Astrocyte of the spinal cord (primary cell): ENCODE measurements at regions not wholly inside any gene's neighbourhood (a gene's known extent, or its start where the extent isn't known, plus 50 kb on each side); places are given as distances from the start of the nearest gene placed in this dataset.
A peak's percentile ranks its signal among the peaks of the same experiment; 100 is the strongest.

Experiments used
- DNase-seq: peaks from one replicate; pipeline ENCODE4 v3.0.0; 2011; ENCODE audit warnings: low read depth, low spot score
- H3K4me3 ChIP-seq: 2 replicates; pipeline ENCODE4 v1.5.1; 2011; ENCODE audit warnings: low read depth, mild to moderate bottlenecking, low read length, moderate library complexity
- CTCF ChIP-seq: IDR thresholded peaks from 2 replicates; pipeline ENCODE4 v1.5.1; 2012; ENCODE audit warnings: low read depth, mild to moderate bottlenecking, low read length, inconsistent platforms
- in situ Hi-C: cut with HindIII; loops from 2 replicates; pipeline ENCODE4 v1.10.0; 2017; ENCODE audit warnings: low sequenced_read_pairs

- in situ Hi-C loops = no loop called here
- TF ChIP-seq CTCF = no peak
- no peak for DNase-seq
- no peak overlapping the region for H3K4me3 ChIP-seq
Observed at GRCh38 chrX:4963432-4963831, 1250.0 kb upstream of the PRKX start.

- in situ Hi-C loops = no loop called here
- DNase-seq = no peak
- H3K4me3 ChIP-seq = no peak overlapping the region
- no peak for TF ChIP-seq CTCF
Observed at GRCh38 chrX:4944767-4945166, 1231.3 kb upstream of the PRKX start.

- DNase-seq = no peak
- H3K4me3 ChIP-seq = no peak overlapping the region
- in situ Hi-C loops = no loop called here
- TF ChIP-seq CTCF = no peak
Observed at GRCh38 chrX:4936315-4936714, 1222.9 kb upstream of the PRKX start.

- H3K4me3 ChIP-seq = no peak overlapping the region
- in situ Hi-C loops = no loop called here
- no peak for TF ChIP-seq CTCF
- DNase-seq = no peak
Observed at GRCh38 chrX:4935846-4936245, 1222.4 kb upstream of the PRKX start.

- DNase-seq = no peak
- no peak for TF ChIP-seq CTCF
- in situ Hi-C loops = no loop called here
- no peak overlapping the region for H3K4me3 ChIP-seq
Observed at GRCh38 chrX:4935401-4935800, 1222.0 kb upstream of the PRKX start.

GRCh38 chrX:4932790-4933189, 1219.3 kb upstream of the PRKX start:
- no peak for TF ChIP-seq CTCF
- H3K4me3 ChIP-seq = no peak overlapping the region
- peak; percentile 58 for DNase-seq
- in situ Hi-C loops = no loop called here

GRCh38 chrX:4930426-4930825, 1217.0 kb upstream of the PRKX start:
- H3K4me3 ChIP-seq = no peak overlapping the region
- DNase-seq = no peak
- TF ChIP-seq CTCF = no peak
- in situ Hi-C loops = no loop called here
